ENCODE measurements at regions not wholly inside any gene's neighbourhood (a gene's known extent, or its start where the extent isn't known, plus 50 kb on each side); places are given as distances from the start of the nearest gene placed in this dataset.

- TF ChIP-seq PTBP1 (IDR thresholded peaks at IDR 0.05; ENCODE audit: low read depth, low read length, poor library complexity, severe bottlenecking) (no peak), SNAPC5 (CRISPR knock-in tag; IDR thresholded peaks at IDR 0.05; ENCODE audit: borderline replicate concordance) (no peak), STAG1 (CRISPR knock-in tag; IDR thresholded peaks at IDR 0.05) (no peak), PAXIP1 (CRISPR knock-in tag; conservative IDR thresholded peaks at IDR 0.05) (no peak), ZNF160 (CRISPR knock-in tag; IDR thresholded peaks at IDR 0.05) (no peak), JUN (CRISPR knock-in tag; IDR thresholded peaks at IDR 0.05) (no peak), ZNF136 (CRISPR knock-in tag; IDR thresholded peaks at IDR 0.05; ENCODE audit: low read depth) (no peak), TCF7 (IDR thresholded peaks at IDR 0.05; ENCODE audit: low read depth) (no peak), MAFK (conservative IDR thresholded peaks at IDR 0.05 in 1 of 2, IDR thresholded peaks at IDR 0.05 in 1 of 2; ENCODE audit: low read length in 2 of 2) (no peak), ZNF207 (IDR thresholded peaks at IDR 0.05; ENCODE audit: borderline replicate concordance) (no peak), RELA (CRISPR knock-in tag; IDR thresholded peaks at IDR 0.05) (no peak), ZNF616 (CRISPR knock-in tag; IDR thresholded peaks at IDR 0.05; ENCODE audit: low read depth) (no peak), ZNF577 (CRISPR knock-in tag; IDR thresholded peaks at IDR 0.05; ENCODE audit: borderline replicate concordance, low read depth) (no peak), ZFP90 (CRISPR knock-in tag; IDR thresholded peaks at IDR 0.05; ENCODE audit: borderline replicate concordance) (no peak), ZBTB46 (CRISPR knock-in tag; IDR thresholded peaks at IDR 0.05; ENCODE audit: borderline replicate concordance) (no peak), NFIB (CRISPR knock-in tag; IDR thresholded peaks at IDR 0.05; ENCODE audit: borderline replicate concordance) (no peak), DNMT3B (CRISPR knock-in tag; conservative IDR thresholded peaks at IDR 0.05) (no peak)
- no peak overlapping the region for H2AFZ ChIP-seq (ENCODE audit: low read length)
- H3K9ac ChIP-seq (ENCODE audit: insufficient read depth, low read depth, low read length), result no peak overlapping the region
- H3K79me2 ChIP-seq (ENCODE audit: insufficient read depth, low read length), result no peaks in the 10 kb centered on the region
- no TSS peak for BruUV-seq (replicated peaks)
- ChIA-PET POLR2A (no interaction called here), CTCF (ENCODE audit: low intra/inter-chr PET ratio, low total read pairs) (no interaction called here)
- DNase-seq (ENCODE audit: low spot score), result no peak
- no peaks in the 10 kb centered on the region for H3K9me3 ChIP-seq (ENCODE audit: low read length)
- no peak overlapping the region for H3K4me3 ChIP-seq (replicated peaks in 1 of 3; ENCODE audit: insufficient read depth in 1 of 3, low read depth in 2 of 3, low read length in 3 of 3)
- no peak overlapping the region for H3K27ac ChIP-seq (ENCODE audit: extremely low read length, insufficient read depth, low read length)
- intact Hi-C loops (cut with micrococcal nuclease; ENCODE audit: unreplicated experiment), result no loop called here
- no peaks in the 10 kb centered on the region for H3K27me3 ChIP-seq (ENCODE audit: control insufficient read depth in 1 of 2, insufficient read depth in 2 of 2, low read length in 2 of 2)
- H3K36me3 ChIP-seq (replicated peaks in 1 of 2; ENCODE audit: control insufficient read depth in 1 of 2, insufficient read depth in 2 of 2, low read length in 2 of 2), result no peaks in the 10 kb centered on the region
- H3K4me2 ChIP-seq (ENCODE audit: low read depth, low read length), result no peak overlapping the region
- ATAC-seq, result no peak
- no peaks in the 10 kb centered on the region for H3K4me1 ChIP-seq (ENCODE audit: insufficient read depth, low read length)
- no peak for FAIRE-seq
- in situ Hi-C loops (cut with HindIII; ENCODE audit: extremely low pct_ligation_motif_present, low pct_unique_long_range_greater_than_20kb), result no loop called here
- 0% methylated on average over 1 of the region's 1 CpG for WGBS (ENCODE audit: low lambda C conversion rate)
- H4K20me1 ChIP-seq (ENCODE audit: insufficient read depth, low read length), result no peaks in the 10 kb centered on the region
Observed at GRCh38 chr16:65815707-65816106, 550.8 kb upstream of the CDH5 start.
